Natural killer cell (primary cell): ENCODE measurements at regions not wholly inside any gene's neighbourhood (a gene's known extent, or its start where the extent isn't known, plus 50 kb on each side); places are given as distances from the start of the nearest gene placed in this dataset.

Experiments
- ATAC-seq, 3 donors: fragments of 150-1000 bp in 2 of 3; fragments of 200-7000 bp in 1 of 3; cut with Tn5 transposase; 1 replicate in 1 of 3; 2 replicates in 2 of 3; pipeline ENCODE4 v1.10.0; 2021; ENCODE audit warnings: mild to moderate bottlenecking in 2 of 3, moderate library complexity in 2 of 3
- DNase-seq, 2 donors: peaks; one replicate each; pipeline versions ENCODE4 v3.0.0 to v3.0.0-alpha.2; 2013 to 2021; ENCODE audit warnings: mixed read lengths in 1 of 2
- H3K27ac ChIP-seq: one replicate; pipeline ENCODE4 v1.5.1; 2013; ENCODE audit warnings: mild to moderate bottlenecking, low read length
- H3K27me3 ChIP-seq: one replicate; pipeline ENCODE4 v1.6.1; 2013; ENCODE audit warnings: low read length; ENCODE audit not compliant: control insufficient read depth, insufficient read depth
- H3K36me3 ChIP-seq: one replicate; pipeline ENCODE4 v1.6.1; 2013; ENCODE audit warnings: low read length; ENCODE audit not compliant: control insufficient read depth, insufficient read depth
- H3K4me1 ChIP-seq: one replicate; pipeline ENCODE4 v1.6.1; 2013; ENCODE audit warnings: low read length; ENCODE audit not compliant: control insufficient read depth, insufficient read depth
- H3K4me3 ChIP-seq: one replicate; pipeline ENCODE4 v1.5.1; 2013; ENCODE audit warnings: low read length
- H3K9me3 ChIP-seq: one replicate; pipeline ENCODE4 v1.6.1; 2013; ENCODE audit warnings: low read length; ENCODE audit not compliant: control insufficient read depth, insufficient read depth
- H3K27ac Mint-ChIP-seq, 2 donors: one replicate each; pipeline ENCODE4 v1.8.0; 2022; ENCODE audit warnings: mild to moderate bottlenecking in 2 of 2, mixed read lengths in 2 of 2, moderate library complexity in 1 of 2
- H3K27me3 Mint-ChIP-seq, 2 donors: one replicate each; pipeline ENCODE4 v1.8.0; 2022; ENCODE audit warnings: low read depth in 2 of 2, mixed read lengths in 2 of 2
- H3K36me3 Mint-ChIP-seq: one replicate; pipeline ENCODE4 v1.8.0; 2022; ENCODE audit warnings: mixed read lengths
- H3K4me1 Mint-ChIP-seq, 2 donors: one replicate each; pipeline ENCODE4 v1.8.0; 2022; ENCODE audit warnings: mixed read lengths in 2 of 2
- H3K4me3 Mint-ChIP-seq: one replicate; pipeline ENCODE4 v1.8.0; 2022; ENCODE audit warnings: mild to moderate bottlenecking, moderate library complexity, mixed read lengths
- H3K9me3 Mint-ChIP-seq, 2 donors: one replicate each; pipeline ENCODE4 v1.8.0; 2022; ENCODE audit warnings: mixed read lengths in 2 of 2
- CTCF ChIP-seq: fragments of 200-600 bp; IDR thresholded peaks from one replicate; pipeline ENCODE4 v1.8.0; 2022; ENCODE audit warnings: antibody characterized with exemption
- WGBS: methylation state at CpG from one replicate; pipeline ENCODE4 v1.1.7; 2013; ENCODE audit warnings: missing lambda C conversion rate; ENCODE audit not compliant: insufficient coverage; 5-methylcytosine and 5-hydroxymethylcytosine counted together
- intact Hi-C: fragments of 100-400 bp; cut with micrococcal nuclease; formaldehyde crosslinking; loops from one replicate; pipeline ENCODE4 v1.14.2; 2022

- Mint-ChIP-seq H3K4me1 (peaks cover 13 to 18% of the 10 kb centered on the region in 2 donors), H3K9me3 (no peaks in the 10 kb centered on the region), H3K27me3 (no peaks in the 10 kb centered on the region), H3K27ac (no peak overlapping the region), H3K4me3 (no peak overlapping the region), H3K36me3 (no peaks in the 10 kb centered on the region)
- no peak overlapping the region for H3K27ac ChIP-seq
- 73% methylated on average over 5 of the region's 5 CpGs for WGBS
- peaks cover 12% of the 10 kb centered on the region for H3K4me1 ChIP-seq
- DNase-seq, result no peak
- H3K4me3 ChIP-seq, result no peak overlapping the region
- no peaks in the 10 kb centered on the region for H3K9me3 ChIP-seq
- H3K36me3 ChIP-seq, result no peaks in the 10 kb centered on the region
- intact Hi-C loops, result no loop called here
- ATAC-seq, result no peak
- no peaks in the 10 kb centered on the region for H3K27me3 ChIP-seq
- TF ChIP-seq CTCF, result no peak
Observed at GRCh38 chr1:65044411-65044810, 78.1 kb upstream of the JAK1 start.

GRCh38 chr1:65045022-65045817 lies 78.9 kb upstream of the JAK1 start:
- H3K36me3 ChIP-seq, result no peaks in the 10 kb centered on the region
- no peaks in the 10 kb centered on the region for H3K9me3 ChIP-seq
- H3K36me3 Mint-ChIP-seq, result no peaks in the 10 kb centered on the region
- H3K4me3 ChIP-seq, result no peak overlapping the region
- no peaks in the 10 kb centered on the region for H3K9me3 Mint-ChIP-seq
- H3K27me3 Mint-ChIP-seq, result no peaks in the 10 kb centered on the region
- no peak for TF ChIP-seq CTCF
- intact Hi-C loops, result no loop called here
- ATAC-seq, result no peak
- H3K27me3 ChIP-seq, result no peaks in the 10 kb centered on the region
- H3K27ac Mint-ChIP-seq, result no peak overlapping the region
- WGBS, result 90% methylated on average over 4 of the region's 4 CpGs
- peaks cover 20% of the 10 kb centered on the region for H3K4me1 ChIP-seq
- H3K4me3 Mint-ChIP-seq, result no peak overlapping the region
- H3K4me1 Mint-ChIP-seq, result peaks cover 21 to 26% of the 10 kb centered on the region in 2 donors
- H3K27ac ChIP-seq, result no peak overlapping the region
- no peak for DNase-seq

GRCh38 chr1:65048335-65048734 lies 82.0 kb upstream of the JAK1 start:
- Histone ChIP-seq H3K9me3 (no peaks in the 10 kb centered on the region), H3K27me3 (no peaks in the 10 kb centered on the region), H3K27ac (no peak overlapping the region), H3K4me3 (no peak overlapping the region), H3K36me3 (no peaks in the 10 kb centered on the region), H3K4me1 (peaks cover 20% of the 10 kb centered on the region)
- no peaks in the 10 kb centered on the region for H3K36me3 Mint-ChIP-seq
- no peak overlapping the region for H3K4me3 Mint-ChIP-seq
- DNase-seq (no peak), ATAC-seq (no peak)
- H3K4me1 Mint-ChIP-seq, result peaks cover 15 to 16% of the 10 kb centered on the region in 2 donors
- TF ChIP-seq CTCF, result no peak
- H3K27ac Mint-ChIP-seq, result no peak overlapping the region
- no peaks in the 10 kb centered on the region for H3K9me3 Mint-ChIP-seq
- H3K27me3 Mint-ChIP-seq, result no peaks in the 10 kb centered on the region
- intact Hi-C loops, result no loop called here
- 93% methylated on average over 6 of the region's 6 CpGs for WGBS
